ENCODE measurements at regions not wholly inside any gene's neighbourhood (a gene's known extent, or its start where the extent isn't known, plus 50 kb on each side); places are given as distances from the start of the nearest gene placed in this dataset.

DNA sequence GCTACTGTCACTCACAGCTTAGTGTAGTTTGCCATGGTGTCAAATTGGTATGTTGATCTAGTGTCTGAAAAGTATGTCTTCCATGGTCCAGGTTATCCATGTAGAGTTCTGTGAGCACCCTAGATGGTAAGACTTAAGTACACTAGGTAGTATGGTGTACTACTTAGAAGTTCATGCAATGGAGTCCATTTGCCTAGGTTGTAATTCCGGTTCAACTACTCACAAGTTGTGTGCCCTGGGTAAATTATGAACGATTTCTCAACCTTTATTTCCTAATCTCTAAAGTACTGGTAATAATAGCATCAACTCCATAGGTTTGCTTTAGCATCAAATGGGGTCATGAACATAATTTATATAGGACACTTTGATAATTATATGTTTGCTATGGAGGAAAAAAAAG lies 666.2 kb upstream of the CELF2 start:
- DNase-seq (ENCODE audit: low read depth in 2 of 2) = no peak

DNA sequence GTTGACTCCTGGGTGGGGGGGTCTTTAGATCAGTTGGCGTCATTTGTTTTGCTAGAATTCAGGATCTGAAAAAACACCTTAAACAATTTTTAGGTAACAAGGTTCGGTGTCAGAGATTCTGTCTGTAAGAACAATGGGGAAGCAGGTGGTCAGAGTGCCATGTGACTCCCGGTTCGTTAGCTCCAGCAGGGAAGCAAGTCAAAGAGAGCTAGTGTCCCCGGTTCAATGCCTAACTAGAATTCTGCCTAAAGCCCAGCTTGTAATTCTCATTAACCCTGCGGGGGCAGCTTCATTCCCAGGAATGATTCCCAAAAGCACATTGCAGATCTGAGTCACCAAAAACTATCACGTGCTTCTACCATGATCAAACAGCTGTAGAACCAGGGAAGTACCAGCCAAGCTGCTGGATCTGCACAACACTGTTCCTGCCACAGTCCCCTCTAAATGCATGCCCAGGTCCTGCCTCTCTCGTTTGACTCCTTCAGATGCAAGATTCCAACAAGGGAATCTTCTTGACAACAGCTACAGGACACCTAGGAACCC lies 664.3 kb upstream of the CELF2 start:
- no peak for DNase-seq (ENCODE audit: low read depth in 2 of 2)

DNA sequence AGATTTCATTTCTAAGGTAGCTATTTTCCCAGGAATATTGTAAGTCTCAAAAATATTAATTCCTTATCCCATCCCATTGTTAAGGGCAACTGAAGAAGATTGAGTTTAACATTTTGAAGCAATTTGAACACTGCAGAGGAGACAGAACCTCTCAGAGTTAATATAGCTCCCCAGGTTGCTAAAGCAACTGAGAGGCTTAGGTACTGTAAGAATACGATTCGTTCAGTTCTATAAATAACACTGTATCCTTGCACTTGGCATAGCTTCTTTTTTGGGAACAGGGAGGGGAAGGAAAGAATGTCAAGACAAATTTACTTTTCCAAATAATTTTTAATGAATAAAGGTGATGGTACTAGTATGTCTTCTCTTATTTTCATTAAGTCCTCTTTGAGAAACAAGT lies 658.4 kb upstream of the CELF2 start:
- no peak for DNase-seq (ENCODE audit: low read depth in 2 of 2)

DNA sequence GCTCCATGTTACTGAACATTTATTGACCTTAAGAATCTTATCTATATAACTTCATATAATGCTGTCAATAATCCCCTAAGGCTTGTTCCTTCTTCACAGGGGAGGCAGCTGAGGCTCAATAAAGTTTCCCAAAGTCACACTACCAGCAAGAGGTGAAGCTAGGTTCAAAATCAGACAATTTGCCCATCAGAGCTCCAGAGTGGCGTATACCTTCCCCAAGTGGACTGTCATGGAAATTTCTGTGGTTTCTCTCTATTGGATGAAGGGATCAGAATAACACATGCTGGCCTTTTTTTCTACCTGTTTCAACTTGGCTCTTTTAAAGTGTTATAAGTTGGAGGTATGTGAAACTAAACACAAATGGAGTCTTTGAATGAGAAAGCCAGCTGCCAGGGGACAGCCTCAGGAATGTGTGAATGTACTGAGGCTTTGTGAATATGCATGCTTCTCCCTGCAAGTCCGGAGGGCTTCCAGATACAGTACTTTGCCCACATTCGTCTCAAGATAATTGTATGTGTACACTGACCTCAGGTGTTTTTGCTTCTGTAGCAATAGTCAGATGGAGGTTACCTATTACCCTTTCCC lies 656.3 kb upstream of the CELF2 start:
- no peak for DNase-seq (ENCODE audit: low read depth in 2 of 2)

DNA sequence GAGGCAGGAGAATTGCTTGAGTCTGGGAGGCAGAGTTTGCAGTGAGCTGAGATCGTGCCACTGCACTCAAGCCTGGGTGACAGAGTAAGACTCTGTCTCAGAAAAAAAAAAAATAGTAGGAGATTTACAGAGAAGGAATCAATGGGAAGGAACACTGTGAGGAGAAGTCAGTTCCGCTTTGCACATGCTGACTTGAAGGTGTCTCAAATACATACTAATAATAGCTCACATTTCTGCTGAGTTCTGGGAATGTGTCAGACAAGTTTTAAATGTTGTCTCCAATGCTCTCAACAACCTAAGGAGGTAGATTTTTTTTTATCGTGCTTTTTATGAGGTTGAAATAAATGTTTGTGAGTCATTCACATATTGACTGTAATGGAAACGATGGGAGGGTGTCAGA lies 654.9 kb upstream of the CELF2 start:
- DNase-seq (ENCODE audit: low read depth in 2 of 2) = no peak

DNA sequence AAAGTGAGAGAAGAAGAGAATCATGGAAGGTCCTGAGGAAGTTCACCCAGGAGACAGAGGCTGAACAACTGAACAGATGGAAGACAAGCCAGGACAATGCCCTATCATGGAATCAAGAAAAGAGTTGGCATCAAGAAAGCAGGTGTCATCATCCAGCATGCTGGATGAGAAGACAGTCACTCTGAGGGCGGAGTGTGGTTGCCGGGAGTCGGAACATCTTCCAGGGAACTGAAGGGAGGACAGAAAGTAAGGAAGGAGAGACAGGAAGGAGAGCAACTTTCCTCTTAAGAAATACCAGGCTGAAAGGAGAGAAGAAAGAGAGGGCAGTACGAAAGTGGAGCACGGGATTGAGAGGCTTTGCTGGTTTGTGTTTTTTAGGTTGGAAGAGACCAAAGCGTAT lies 654.5 kb upstream of the CELF2 start:
- no peak for DNase-seq (ENCODE audit: low read depth in 2 of 2)

DNA sequence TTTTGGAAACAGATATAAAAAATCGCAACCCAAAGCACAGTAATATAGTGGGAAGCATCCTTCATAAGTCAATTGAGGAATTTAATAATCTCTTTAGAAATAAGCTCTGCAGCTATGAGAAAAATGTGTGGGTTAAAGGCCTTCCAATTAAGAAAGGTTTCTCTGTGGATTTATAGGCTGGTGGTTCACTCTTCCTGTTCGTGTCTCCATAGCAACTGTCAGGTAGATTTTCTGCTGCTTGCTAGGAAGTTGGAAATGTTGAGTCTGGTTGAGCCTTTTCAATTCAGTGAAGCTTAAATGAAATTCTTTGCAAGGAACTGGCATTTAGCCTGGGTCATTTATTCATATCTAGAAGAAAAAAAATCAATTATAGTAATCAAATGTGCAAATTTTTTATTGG lies 652.8 kb upstream of the CELF2 start:
- DNase-seq (ENCODE audit: low read depth in 2 of 2) = no peak

DNA sequence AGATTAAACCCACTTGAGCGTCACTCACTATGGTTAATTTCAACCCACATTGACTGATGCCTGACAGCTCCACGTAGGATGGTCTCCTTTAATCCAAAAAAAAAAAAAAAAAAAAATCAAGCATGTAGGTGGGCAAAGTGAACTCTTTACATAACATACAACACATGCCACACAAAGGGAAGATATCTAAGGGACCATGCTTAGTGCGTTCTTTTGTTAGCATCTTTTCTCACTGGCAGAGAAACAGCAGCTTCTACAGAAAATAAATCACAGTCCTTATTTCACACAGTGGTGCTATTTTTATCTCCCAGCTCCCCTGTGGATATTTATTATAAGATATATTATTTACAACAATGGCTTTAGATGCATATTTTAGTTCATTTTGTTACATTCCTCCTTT lies 652.0 kb upstream of the CELF2 start:
- no peak for DNase-seq (ENCODE audit: low read depth in 2 of 2)

DNA sequence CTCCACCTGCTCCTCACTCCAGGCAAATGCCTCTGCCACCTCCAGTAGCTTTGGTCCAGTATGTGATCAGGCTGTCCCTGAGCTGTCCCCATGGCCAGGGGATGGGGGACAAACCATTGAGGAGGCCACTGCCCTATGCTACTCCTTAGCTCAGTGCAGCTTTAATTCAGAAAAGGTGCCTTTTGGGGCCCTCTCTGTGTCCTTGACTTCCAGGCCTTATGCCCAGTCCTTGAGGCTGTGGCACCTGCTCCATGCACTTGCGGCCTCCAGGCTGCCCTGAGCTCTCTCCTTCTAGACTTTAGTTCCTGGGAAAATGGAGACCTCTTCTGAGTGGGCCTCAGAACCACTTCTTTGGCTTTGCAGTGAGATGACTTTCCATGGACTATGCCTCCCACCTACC lies 650.8 kb upstream of the CELF2 start:
- no peak for DNase-seq (ENCODE audit: low read depth in 2 of 2)

DNA sequence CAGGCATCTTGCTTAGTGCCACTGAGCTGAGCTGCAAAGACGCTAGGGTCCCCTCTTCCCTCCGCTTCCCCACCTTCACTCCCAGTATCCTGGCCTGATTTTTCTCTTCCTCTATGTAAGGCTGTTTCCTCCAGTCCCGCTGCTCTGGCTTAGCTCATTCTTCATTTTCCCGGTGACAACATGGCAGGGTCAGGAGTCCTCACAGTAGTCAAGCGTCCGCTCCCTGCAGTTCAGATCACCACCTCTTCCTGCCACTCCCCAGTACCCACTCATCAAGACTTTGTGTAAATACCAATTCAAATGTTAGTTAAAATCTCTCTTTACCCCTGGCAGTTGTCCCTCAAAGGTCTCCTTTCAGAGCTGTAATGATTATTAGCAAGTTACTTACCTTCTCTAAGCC lies 650.4 kb upstream of the CELF2 start:
- no peak for DNase-seq (ENCODE audit: low read depth in 2 of 2)

DNA sequence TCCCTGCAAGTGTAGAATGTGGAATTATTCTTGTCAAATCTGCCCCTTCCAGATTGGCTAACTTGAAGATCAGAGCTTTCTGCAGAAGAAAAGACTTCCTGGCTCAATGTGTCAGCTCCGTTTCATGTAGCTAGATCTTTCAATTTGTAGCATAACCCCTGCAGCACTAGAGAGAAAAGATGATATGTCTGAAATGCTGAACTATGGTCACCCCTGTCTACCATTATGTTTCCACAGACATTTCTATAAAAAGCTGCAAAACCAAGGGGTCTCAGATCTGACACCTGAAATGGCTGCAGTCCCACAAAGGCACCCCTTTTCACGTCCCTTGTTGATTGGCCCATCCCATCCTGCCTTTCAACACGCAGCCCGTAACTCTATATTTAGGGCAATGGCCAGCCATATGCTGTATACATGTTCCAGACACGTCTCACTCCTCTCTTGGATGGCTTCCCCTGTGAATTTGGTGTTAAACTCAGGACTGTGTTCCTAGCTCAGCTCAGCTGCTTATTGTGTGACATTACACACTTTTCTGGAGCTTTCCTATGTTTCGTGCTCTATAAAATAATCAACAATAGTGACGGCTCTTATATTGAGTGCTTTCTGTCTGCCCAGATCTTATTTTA lies 648.6 kb upstream of the CELF2 start:
- no peak for DNase-seq (ENCODE audit: low read depth in 2 of 2)

DNA sequence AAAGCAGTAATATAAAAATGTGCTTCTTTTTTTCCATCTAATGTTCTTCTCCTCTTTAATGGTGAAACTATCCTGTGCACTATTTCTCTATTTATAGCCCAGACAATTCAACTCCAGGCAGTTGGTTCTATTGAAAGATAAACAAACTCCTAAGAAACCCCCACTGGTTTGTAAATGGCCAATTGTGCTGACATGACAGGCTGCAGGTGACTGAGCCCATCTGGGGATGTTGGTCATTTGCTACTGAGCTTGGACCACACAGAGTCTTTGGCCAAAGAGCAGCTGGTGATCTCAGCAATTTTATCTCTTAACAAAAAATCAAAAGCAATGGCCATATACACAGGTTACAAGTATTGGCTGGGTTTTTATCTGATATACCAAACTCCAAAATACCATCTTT lies 631.8 kb upstream of the CELF2 start:
- no peak for DNase-seq (ENCODE audit: low read depth in 2 of 2)

DNA sequence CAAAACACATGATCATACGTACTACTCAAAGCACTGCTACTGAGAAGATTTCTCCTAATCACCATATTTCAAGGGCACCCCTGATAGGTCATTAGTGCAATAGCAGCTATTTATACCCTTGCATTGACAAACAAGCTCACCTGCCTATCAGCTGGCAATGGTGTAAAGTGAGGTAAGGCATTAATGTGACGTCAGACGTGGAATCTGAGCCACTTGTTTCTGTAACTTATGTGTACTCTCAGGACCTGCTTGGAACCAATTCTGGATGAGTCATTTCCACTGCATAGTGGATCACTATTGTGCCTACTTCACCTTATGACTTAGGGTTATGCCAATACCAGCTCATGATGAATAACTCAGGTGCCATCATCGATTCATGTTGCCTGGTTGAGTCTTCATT lies 628.5 kb upstream of the CELF2 start:
- no peak for DNase-seq (ENCODE audit: low read depth in 2 of 2)

DNA sequence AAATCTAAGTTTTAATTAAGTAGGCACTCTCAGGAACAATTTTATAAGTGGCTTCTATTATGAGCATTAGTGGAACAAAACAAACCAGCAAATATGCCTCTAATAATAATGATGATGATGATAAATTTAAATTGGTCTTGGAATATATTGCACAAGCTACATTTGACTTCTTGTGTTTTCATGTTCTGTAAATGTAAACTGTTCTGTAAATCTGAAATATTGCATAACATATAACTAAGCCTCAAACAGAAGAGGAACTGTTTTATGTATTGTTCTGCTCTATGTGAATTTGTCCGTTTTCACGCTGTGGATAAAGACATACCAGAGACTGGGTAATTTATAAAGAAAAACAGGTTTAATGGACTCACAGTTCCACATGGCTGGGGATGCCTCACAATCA lies 625.2 kb upstream of the CELF2 start:
- no peak for DNase-seq (ENCODE audit: low read depth in 2 of 2)

DNA sequence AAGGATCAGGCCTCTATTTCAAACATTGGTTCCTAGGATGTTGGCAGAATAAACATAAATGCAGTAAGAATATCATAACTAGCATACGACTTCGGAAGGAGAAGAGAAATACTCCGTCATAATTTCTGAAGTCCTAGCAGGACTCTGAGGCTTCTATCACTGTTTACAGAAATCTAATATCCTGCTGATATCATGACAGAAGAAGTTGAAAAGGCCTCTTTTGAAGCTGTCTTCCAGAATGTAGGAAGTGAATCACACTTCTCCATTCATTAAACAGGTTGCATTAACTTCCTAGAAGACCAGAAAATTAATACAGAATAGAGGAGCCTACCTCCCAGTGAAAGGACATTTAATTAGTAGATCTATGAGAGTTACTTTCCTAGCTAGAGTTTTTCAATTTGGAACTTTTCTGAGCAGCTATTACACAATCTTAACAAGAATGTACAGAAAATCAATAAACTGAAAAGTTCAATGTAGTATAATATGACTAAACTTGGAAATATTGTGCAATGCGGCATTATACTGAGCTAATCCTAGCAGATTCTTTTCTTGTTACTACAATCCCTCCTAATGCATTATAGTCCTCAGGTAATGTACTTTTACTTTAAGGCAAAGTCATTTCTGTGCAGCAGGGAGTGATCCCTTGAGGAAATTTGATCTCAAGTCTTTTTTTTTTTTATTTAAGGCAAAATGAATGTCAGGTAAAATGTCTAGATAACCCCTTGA lies 622.6 kb upstream of the CELF2 start:
- no peak for DNase-seq (ENCODE audit: low read depth in 2 of 2)

DNA sequence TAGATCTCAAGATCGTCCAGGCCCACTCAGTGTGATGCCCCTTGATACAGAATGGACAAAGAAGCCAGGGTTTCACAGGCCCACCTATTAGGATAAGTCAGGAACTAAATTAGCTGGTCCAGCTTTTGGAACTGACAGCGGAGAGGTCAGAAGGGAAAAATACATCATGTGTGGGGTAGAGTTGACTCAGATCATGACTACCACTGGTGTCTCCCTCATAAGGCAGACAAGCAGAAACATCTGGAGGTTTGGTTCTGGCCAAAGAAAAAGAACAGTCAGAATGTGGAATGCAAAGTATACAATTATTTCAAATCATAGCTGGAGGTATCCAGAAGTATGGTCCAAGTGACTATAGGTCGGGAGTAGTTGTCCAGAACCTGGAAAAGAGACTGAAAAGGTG lies 621.1 kb upstream of the CELF2 start:
- no peak for DNase-seq (ENCODE audit: low read depth in 2 of 2)

DNA sequence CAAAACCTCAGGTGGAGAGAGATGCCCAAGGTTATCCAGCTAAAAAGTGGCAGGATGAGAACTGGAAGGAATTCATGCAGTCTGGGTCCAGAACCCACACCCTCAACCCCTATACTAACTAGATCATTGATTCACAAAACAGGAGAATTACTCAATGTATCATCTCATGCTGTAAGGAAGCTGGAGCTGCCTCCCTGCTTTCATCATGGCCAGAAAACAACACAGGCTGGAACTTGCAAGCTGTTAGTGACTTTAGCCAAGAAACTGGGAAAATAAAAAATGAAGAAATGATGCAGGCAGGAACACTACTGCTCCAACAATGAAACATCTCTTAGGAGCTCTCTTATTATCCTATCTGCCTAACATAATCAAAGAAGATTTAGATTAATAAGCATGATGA lies 619.8 kb upstream of the CELF2 start:
- DNase-seq (ENCODE audit: low read depth in 2 of 2) = no peak

DNA sequence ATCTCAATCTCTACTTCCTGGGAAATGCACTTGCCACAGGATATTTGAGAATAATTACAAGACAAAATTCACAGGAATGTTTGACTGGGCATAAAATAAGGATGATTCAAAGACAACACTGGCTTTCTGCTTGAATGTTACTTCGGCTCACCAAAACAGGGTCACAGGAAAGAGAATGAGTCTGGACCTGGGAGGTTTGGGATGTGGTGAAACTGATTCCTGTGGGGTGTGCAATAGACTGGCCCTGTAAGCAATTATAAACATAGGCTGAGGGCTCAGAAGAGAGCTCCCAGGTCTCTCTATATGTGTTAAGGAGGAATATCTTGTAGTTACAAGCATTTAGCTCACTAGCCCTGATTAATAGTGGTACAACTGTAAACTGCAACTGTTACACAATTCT lies 613.9 kb upstream of the CELF2 start:
- no peak for DNase-seq (ENCODE audit: low read depth in 2 of 2)

DNA sequence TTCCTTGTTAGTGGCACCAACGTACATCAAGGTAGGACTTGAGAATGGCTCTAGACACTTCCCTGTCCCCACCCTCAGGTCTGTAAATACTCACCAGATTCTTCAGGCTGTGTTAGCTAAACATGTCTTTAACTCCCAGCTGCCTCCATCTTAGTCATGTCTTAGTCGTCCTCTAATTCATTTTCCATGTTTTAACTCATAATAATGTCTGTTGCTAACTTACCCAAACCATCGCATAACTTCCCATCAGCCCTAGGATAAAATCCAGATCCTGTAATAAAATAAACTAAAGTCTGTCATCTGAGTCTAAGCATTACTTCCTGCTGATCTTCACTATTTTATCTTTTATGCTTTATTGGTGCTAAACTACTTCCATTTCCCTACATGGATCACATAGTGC lies 600.0 kb upstream of the CELF2 start:
- DNase-seq (ENCODE audit: low read depth in 2 of 2) = no peak

DNA sequence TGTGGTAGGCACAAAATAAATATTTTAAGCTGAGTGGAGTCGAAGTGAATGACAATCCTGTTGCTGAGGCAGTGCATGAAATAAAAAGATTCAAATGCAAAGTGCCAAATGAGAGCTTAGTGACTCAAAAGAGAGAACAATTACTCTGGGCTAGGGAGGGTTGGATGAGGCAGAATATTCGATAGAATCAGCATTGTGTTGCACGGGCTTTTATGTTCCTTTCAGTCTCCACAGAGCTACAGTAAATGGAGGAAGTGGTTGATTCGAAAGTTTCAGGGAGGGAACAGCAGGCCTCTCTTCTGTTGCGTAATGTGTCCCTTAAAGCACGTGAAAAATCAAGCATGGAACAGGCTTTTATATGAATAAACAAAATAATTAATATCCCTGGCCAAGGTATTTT lies 599.3 kb upstream of the CELF2 start:
- no peak for DNase-seq (ENCODE audit: low read depth in 2 of 2)

DNA sequence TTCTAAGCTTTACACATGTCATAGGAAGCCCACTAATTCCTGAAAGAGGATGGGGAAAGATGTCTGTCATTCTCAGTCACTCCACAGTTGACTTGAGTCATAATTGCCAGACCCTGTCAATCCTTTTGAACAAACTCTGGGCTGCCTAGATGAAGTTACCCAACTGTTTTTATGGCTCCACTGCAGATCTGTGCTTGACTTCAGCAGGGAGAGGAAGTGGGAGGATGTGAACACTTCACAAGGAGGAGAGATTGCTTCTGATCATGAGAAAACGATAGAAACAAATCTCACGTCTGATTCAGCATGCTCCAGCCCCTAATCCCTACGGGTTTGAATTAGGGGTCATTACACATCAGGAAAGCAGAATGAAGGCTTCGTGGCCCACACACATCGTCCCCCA lies 596.6 kb upstream of the CELF2 start:
- no peak for DNase-seq (ENCODE audit: low read depth in 2 of 2)

DNA sequence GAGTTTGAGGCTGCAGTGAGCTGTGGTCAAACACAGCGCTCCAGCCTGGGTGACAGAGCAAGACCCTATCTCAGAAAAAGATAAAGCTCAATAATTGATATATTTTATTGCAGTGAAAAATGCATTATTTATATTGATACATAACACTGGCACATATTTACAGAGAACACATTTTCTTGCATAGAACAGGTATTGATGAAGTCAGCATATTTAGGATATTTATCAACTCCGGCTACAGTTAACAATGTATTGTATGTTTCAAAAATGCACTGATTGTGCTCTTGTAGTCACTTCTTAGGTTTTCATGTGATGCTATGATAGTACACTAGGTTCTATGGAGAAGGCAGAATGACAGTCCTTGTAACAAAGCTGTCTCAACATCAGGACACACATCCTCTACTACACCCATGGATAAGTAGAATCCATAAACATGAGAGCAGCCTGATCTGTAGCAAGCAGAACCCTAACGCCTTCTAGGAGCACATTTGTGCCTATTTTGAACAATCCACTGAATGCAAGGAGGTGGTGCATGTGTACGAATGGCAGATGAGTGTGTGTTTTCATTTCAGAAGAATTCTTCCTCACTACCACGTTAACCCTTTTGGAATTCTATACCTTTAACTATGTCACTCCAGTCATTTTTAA lies 586.1 kb upstream of the CELF2 start:
- no peak for DNase-seq (ENCODE audit: low read depth in 2 of 2)
